ENCODE measurements at regions not wholly inside any gene's neighbourhood (a gene's known extent, or its start where the extent isn't known, plus 50 kb on each side); places are given as distances from the start of the nearest gene placed in this dataset.

DNA sequence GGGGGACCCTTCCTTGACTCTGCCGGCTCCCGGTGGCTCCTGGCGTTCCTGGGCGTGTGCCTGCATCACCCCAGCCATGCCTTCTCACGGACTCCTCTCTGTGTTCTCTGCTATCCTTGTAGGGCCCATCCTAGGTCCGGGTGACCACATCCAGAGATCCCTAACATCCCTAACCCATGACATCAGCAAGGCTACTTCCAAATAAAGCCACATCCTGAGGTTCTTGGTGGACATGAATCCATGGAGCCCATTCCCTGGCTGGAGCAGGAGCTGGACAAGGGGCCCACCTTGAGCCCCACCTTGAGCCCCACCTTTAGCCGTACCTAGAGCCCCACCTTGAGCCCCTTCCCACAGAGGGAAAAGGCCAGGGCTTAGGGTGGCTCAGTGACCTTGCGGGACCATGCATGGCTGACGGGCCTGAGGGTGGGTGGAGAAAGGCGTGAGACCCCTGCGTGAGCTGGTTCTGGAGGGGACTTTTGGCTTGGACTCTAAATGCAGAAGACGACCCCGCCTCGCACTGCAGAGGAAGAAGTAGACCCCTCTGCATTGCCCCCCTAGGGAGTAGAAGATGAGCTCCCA lies 58.5 kb upstream of the INPP5A start:
- CTCF ChIA-PET (ENCODE audit: unreplicated experiment), result interaction anchor here (0.6 kb wide), 1 partner anchor 317 kb away, joined by 3 read pairs; no protein-coding TSS in a partner anchor
- H3K9me3 ChIP-seq (ENCODE audit: low read length), result no peaks in the 10 kb centered on the region
- H3K9me2 ChIP-seq (ENCODE audit: insufficient read depth, low read length), result no peaks in the 10 kb centered on the region
- H3K27ac ChIP-seq (ENCODE audit: low read depth, low read length, poor library complexity, severe bottlenecking), result no peak overlapping the region
- H3K79me2 ChIP-seq (ENCODE audit: insufficient read depth, low read depth, low read length), result no peaks in the 10 kb centered on the region
- POLR2A ChIA-PET, result no interaction called here
- H3K4me2 ChIP-seq (ENCODE audit: low read length), result no peak overlapping the region
- no TSS peak for BruUV-seq (replicated peaks)
- no peaks in the 10 kb centered on the region for H3K4me1 ChIP-seq (ENCODE audit: insufficient read depth, low read length, poor library complexity, severe bottlenecking)
- no peaks in the 10 kb centered on the region for H4K20me1 ChIP-seq (ENCODE audit: insufficient read depth, low read length)
- no peak overlapping the region for H3K4me3 ChIP-seq (ENCODE audit: low read depth, low read length, poor library complexity, severe bottlenecking)
- H2AFZ ChIP-seq (ENCODE audit: low read length), result no peak overlapping the region
- TF ChIP-seq, protein P1, sequence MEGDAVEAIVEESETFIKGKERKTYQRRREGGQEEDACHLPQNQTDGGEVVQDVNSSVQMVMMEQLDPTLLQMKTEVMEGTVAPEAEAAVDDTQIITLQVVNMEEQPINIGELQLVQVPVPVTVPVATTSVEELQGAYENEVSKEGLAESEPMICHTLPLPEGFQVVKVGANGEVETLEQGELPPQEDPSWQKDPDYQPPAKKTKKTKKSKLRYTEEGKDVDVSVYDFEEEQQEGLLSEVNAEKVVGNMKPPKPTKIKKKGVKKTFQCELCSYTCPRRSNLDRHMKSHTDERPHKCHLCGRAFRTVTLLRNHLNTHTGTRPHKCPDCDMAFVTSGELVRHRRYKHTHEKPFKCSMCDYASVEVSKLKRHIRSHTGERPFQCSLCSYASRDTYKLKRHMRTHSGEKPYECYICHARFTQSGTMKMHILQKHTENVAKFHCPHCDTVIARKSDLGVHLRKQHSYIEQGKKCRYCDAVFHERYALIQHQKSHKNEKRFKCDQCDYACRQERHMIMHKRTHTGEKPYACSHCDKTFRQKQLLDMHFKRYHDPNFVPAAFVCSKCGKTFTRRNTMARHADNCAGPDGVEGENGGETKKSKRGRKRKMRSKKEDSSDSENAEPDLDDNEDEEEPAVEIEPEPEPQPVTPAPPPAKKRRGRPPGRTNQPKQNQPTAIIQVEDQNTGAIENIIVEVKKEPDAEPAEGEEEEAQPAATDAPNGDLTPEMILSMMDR (conservative IDR thresholded peaks at IDR 0.05; ENCODE audit: low read length), result no peak
- no peak for TF ChIP-seq EZH2phosphoT487 (IDR thresholded peaks at IDR 0.05; ENCODE audit: borderline replicate concordance, low read depth, low read length)
- DNase-seq (ENCODE audit: low spot score), result no peak
- H3K36me3 ChIP-seq (ENCODE audit: insufficient read depth, low read length), result no peaks in the 10 kb centered on the region
- intact Hi-C loops (cut with micrococcal nuclease; ENCODE audit: unreplicated experiment), result no loop called here

DNA sequence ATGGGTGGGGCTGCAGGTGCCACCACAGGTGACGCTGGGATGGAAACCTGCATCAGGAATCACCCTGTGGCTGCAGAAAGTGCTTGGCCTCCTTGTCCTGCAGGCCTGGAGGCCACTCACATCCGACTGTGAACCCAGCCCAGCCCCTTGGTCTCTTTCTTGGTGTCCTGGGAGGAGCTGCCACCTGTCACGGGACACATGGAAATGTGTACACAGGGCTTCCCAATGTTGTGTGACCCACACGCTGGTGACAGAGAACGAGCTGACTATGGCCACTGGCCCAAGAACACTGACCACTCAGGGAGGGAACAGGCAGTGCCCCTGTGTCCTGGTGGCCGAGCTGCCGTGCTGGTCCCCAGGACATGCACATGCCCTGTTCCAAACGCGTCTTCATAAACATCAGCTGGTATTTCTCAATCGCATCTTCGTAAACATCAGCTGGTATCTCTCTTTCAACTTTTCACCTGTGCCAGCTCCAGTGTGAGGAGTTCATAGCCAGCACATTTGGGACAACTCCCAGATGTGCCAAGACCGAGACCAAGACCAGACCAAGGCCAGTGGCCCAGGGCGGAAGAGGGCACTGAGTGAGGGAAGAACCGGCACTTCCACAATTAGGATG lies 57.9 kb upstream of the INPP5A start:
- POLR2A ChIA-PET, result interaction anchor here (0.6 kb wide), 1 partner anchor 333 kb away, joined by 3 read pairs; no protein-coding TSS in a partner anchor
- intact Hi-C loops (cut with micrococcal nuclease; ENCODE audit: unreplicated experiment), result no loop called here
- H2AFZ ChIP-seq (ENCODE audit: low read length), result no peak overlapping the region
- no peaks in the 10 kb centered on the region for H3K79me2 ChIP-seq (ENCODE audit: insufficient read depth, low read depth, low read length)
- H3K9me2 ChIP-seq (ENCODE audit: insufficient read depth, low read length), result no peaks in the 10 kb centered on the region
- CTCF ChIA-PET (ENCODE audit: unreplicated experiment), result interaction anchor here (0.6 kb wide), 1 partner anchor 317 kb away, joined by 3 read pairs; no protein-coding TSS in a partner anchor
- H3K27ac ChIP-seq (ENCODE audit: low read depth, low read length, poor library complexity, severe bottlenecking), result no peak overlapping the region
- no peak overlapping the region for H3K4me3 ChIP-seq (ENCODE audit: low read depth, low read length, poor library complexity, severe bottlenecking)
- no peaks in the 10 kb centered on the region for H3K4me1 ChIP-seq (ENCODE audit: insufficient read depth, low read length, poor library complexity, severe bottlenecking)
- H3K4me2 ChIP-seq (ENCODE audit: low read length), result no peak overlapping the region
- no TSS peak for BruUV-seq (replicated peaks)
- TF ChIP-seq, protein P1 (conservative IDR thresholded peaks at IDR 0.05; ENCODE audit: low read length), result no peak
- no peak for TF ChIP-seq EZH2phosphoT487 (IDR thresholded peaks at IDR 0.05; ENCODE audit: borderline replicate concordance, low read depth, low read length)
- no peaks in the 10 kb centered on the region for H4K20me1 ChIP-seq (ENCODE audit: insufficient read depth, low read length)
- H3K9me3 ChIP-seq (ENCODE audit: low read length), result no peaks in the 10 kb centered on the region
- H3K36me3 ChIP-seq (ENCODE audit: insufficient read depth, low read length), result no peaks in the 10 kb centered on the region
- DNase-seq (ENCODE audit: low spot score), result no peak

DNA sequence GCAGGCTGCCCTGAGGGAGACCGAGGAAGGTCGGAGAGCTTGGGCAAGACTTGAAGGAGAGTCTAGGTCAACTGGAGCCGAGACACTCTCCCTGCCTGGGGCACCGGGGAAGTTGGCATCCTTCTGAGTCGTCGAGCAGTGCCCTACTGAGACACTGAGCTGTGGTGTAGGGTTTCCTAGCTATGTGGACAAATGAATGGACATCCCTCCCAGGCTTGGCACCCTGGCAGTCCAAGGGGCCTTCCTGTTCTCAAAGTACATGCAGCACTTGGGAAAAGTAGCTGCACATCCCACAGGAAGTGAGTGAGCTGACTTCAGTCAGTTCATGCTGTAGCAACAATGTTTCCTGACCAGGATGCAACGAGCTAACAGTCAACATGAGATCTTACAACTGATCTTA lies 57.2 kb upstream of the INPP5A start:
- H3K4me3 ChIP-seq (ENCODE audit: low read depth, low read length, poor library complexity, severe bottlenecking), result no peak overlapping the region
- no peaks in the 10 kb centered on the region for H3K36me3 ChIP-seq (ENCODE audit: insufficient read depth, low read length)
- intact Hi-C loops (cut with micrococcal nuclease; ENCODE audit: unreplicated experiment), result no loop called here
- H3K9me2 ChIP-seq (ENCODE audit: insufficient read depth, low read length), result no peaks in the 10 kb centered on the region
- CTCF ChIA-PET (ENCODE audit: unreplicated experiment), result no interaction called here
- H2AFZ ChIP-seq (ENCODE audit: low read length), result no peak overlapping the region
- BruUV-seq (replicated peaks), result no TSS peak
- DNase-seq (ENCODE audit: low spot score), result no peak
- no peak for TF ChIP-seq EZH2phosphoT487 (IDR thresholded peaks at IDR 0.05; ENCODE audit: borderline replicate concordance, low read depth, low read length)
- TF ChIP-seq, protein P1 (conservative IDR thresholded peaks at IDR 0.05; ENCODE audit: low read length), result no peak
- POLR2A ChIA-PET, result interaction anchor here (0.6 to 0.7 kb wide), 3 partner anchors 11 to 334 kb away, joined by 3 to 4 read pairs (median 3); no protein-coding TSS in a partner anchor
- H3K9me3 ChIP-seq (ENCODE audit: low read length), result no peaks in the 10 kb centered on the region
- no peak overlapping the region for H3K4me2 ChIP-seq (ENCODE audit: low read length)
- no peaks in the 10 kb centered on the region for H4K20me1 ChIP-seq (ENCODE audit: insufficient read depth, low read length)
- H3K79me2 ChIP-seq (ENCODE audit: insufficient read depth, low read depth, low read length), result no peaks in the 10 kb centered on the region
- H3K27ac ChIP-seq (ENCODE audit: low read depth, low read length, poor library complexity, severe bottlenecking), result no peak overlapping the region
- H3K4me1 ChIP-seq (ENCODE audit: insufficient read depth, low read length, poor library complexity, severe bottlenecking), result no peaks in the 10 kb centered on the region
